ENCODE measurements at regions not wholly inside any gene's neighbourhood (a gene's known extent, or its start where the extent isn't known, plus 50 kb on each side); places are given as distances from the start of the nearest gene placed in this dataset.

DNA sequence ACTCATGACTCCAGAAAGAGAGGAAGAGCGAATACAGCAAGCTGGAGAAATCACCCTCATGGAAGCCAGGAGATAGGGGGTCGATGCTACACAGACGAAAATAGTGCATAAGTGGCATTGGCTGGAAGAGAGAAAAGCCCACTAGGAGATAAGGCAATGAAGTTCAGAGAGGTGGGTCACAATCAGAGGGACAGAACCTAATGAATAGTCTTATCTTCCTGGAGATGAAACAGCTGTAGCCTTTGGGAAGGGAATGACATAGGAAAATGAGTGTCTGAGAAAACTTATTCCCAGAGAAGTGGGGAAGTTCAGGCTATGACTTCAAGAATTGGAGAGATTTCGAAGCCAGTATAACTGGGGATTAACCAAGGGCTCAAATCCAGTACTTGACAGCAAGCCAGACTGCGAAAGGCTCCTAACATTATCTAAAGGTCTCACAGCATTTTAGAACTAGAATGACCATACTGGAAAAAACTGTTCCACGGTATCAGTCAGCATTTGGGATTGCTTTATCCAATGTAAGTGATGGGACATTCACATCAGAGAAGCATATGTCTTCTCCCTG is 211.1 kb downstream of the ZNF365 start:
- no peak for ATAC-seq
- Histone ChIP-seq H3K27me3 (ENCODE audit: low read depth) (no peaks in the 10 kb centered on the region), H3K4me1 (peaks cover 10% of the 10 kb centered on the region), H3K9me3 (no peaks in the 10 kb centered on the region), H3K4me3 (no peak overlapping the region), H3K27ac (no peak overlapping the region), H3K36me3 (no peaks in the 10 kb centered on the region)
- intact Hi-C loops (cut with DNase I), result no loop called here
- TF ChIP-seq, protein P1, sequence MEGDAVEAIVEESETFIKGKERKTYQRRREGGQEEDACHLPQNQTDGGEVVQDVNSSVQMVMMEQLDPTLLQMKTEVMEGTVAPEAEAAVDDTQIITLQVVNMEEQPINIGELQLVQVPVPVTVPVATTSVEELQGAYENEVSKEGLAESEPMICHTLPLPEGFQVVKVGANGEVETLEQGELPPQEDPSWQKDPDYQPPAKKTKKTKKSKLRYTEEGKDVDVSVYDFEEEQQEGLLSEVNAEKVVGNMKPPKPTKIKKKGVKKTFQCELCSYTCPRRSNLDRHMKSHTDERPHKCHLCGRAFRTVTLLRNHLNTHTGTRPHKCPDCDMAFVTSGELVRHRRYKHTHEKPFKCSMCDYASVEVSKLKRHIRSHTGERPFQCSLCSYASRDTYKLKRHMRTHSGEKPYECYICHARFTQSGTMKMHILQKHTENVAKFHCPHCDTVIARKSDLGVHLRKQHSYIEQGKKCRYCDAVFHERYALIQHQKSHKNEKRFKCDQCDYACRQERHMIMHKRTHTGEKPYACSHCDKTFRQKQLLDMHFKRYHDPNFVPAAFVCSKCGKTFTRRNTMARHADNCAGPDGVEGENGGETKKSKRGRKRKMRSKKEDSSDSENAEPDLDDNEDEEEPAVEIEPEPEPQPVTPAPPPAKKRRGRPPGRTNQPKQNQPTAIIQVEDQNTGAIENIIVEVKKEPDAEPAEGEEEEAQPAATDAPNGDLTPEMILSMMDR (IDR thresholded peaks at IDR 0.05), result no peak
- DNase-seq, result no peak

DNA sequence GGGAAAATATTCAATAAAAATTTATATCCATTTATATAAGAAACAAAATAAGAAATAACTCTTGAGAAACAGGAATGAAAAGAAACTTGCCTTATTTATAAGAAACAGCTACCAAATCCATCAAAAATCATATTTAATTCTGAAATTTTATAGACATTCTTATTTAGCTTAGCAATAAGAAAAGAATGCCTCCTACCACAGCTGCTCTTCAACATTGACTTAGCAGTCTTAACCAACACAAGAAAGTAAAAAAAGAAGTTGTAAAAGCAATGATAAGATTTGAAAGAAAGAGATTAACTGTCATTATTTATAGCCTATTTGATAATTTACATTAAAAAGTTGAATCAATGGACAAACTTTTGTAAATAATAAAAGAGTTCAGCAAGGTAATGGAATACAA is 212.8 kb downstream of the ZNF365 start:
- H3K4me1 ChIP-seq, result peaks cover 10% of the 10 kb centered on the region
- intact Hi-C loops (cut with DNase I), result no loop called here
- H3K27ac ChIP-seq, result no peak overlapping the region
- no peak overlapping the region for H3K4me3 ChIP-seq
- H3K27me3 ChIP-seq (ENCODE audit: low read depth), result no peaks in the 10 kb centered on the region
- TF ChIP-seq, protein P1 (IDR thresholded peaks at IDR 0.05), result no peak
- no peaks in the 10 kb centered on the region for H3K9me3 ChIP-seq
- DNase-seq, result no peak
- ATAC-seq, result no peak
- no peaks in the 10 kb centered on the region for H3K36me3 ChIP-seq

DNA sequence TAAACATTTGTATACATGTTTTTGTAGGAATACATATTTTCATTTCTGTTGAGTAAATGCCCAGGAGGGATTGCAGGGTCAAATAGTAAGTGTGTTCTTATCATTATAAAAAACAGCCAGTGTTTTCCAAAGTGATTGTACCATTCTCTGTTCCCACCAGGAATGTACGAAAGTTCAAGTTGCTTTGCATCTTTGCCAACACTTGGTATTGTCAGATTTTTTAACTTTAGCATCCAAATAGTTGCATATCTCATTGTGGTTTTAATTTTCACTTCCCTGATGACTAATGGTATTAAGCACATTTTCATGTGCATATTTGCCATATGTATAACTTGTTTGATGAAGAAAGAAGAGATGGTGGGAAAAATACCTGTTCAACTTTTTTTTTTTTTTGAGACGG is 213.9 kb downstream of the ZNF365 start:
- intact Hi-C loops (cut with DNase I), result no loop called here
- TF ChIP-seq, protein P1 (IDR thresholded peaks at IDR 0.05), result no peak
- no peak for DNase-seq
- no peak for ATAC-seq
- Histone ChIP-seq H3K4me3 (no peak overlapping the region), H3K27me3 (ENCODE audit: low read depth) (no peaks in the 10 kb centered on the region), H3K27ac (no peak overlapping the region), H3K9me3 (no peaks in the 10 kb centered on the region), H3K36me3 (no peaks in the 10 kb centered on the region), H3K4me1 (peaks cover 4% of the 10 kb centered on the region)

DNA sequence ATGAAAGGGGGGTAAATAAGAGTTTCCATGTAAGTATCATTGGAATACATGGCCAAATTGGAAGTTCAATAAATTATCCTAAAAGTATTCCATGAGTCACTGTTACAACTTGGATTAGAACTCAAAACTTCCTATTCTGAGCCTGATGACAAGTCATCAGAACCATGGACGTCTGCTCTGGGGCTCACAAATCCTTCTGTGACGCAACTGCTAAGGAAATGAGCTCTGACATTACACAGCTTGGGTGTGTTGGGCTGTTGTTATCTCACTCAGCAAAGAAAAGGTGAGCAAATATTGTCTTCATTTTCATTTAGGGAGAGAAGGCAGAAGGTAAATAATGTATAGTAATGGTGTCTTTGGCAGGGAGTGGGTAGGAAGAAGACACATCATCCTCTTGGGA is 214.8 kb upstream of the ADO start:
- intact Hi-C loops (cut with DNase I), result no loop called here
- Histone ChIP-seq H3K27me3 (ENCODE audit: low read depth) (no peaks in the 10 kb centered on the region), H3K36me3 (no peaks in the 10 kb centered on the region), H3K4me3 (no peak overlapping the region), H3K9me3 (no peaks in the 10 kb centered on the region), H3K4me1 (no peaks in the 10 kb centered on the region), H3K27ac (no peak overlapping the region)
- ATAC-seq (no peak), DNase-seq (no peak)
- TF ChIP-seq, protein P1 (IDR thresholded peaks at IDR 0.05), result no peak

DNA sequence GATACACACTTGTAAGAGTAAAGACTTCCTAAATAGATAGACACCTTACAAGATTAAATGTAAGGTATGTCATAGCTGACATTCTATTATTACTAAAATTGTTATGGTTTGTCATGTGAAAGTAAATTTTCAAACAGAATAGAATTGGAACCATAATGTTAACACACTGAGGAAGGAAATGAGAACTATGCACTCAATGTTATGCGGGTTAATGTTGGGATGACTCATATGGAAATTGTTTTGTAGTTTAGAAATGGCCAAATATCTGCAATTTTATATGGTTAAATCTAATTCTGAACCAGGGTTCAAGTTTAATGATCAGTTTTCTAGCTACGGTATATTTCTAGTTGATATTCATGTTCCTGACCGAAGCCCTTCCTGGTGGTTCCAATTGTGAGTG is 214.2 kb upstream of the ADO start:
- Histone ChIP-seq H3K27ac (no peak overlapping the region), H3K9me3 (no peaks in the 10 kb centered on the region), H3K4me3 (no peak overlapping the region), H3K27me3 (ENCODE audit: low read depth) (no peaks in the 10 kb centered on the region), H3K4me1 (no peaks in the 10 kb centered on the region), H3K36me3 (no peaks in the 10 kb centered on the region)
- ATAC-seq (no peak), DNase-seq (no peak)
- intact Hi-C loops (cut with DNase I), result no loop called here
- TF ChIP-seq, protein P1 (IDR thresholded peaks at IDR 0.05), result no peak

DNA sequence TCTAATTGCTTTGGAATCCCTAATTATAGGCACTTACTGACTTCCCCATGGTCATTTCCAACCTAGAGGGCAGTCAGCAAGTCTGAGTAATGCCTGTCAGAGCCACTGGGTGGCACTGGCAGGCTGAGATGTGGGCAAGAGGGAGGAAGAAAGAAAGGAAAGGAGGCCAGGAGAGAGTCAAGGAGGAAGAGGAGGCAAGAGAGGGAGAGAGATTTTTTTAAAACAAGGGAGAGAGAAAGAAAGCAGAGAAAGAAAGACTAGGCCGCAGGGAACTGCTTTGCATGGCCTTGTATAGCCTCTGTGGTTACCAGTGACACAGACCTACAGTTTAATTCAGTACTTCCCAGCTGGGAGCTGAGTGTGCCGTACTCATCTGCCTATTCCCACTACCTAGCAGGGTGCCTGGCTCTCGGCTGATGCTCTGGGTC is 210.4 kb upstream of the ADO start:
- ATAC-seq (peak; percentile 84 to 93), DNase-seq (peak; percentile 63)
- TF ChIP-seq, protein P1 (IDR thresholded peaks at IDR 0.05), result peak; percentile 84
- intact Hi-C loops (cut with DNase I), result no loop called here
- Histone ChIP-seq H3K4me3 (no peak overlapping the region), H3K9me3 (no peaks in the 10 kb centered on the region), H3K4me1 (no peaks in the 10 kb centered on the region), H3K36me3 (no peaks in the 10 kb centered on the region), H3K27me3 (ENCODE audit: low read depth) (peaks cover 5% of the 10 kb centered on the region), H3K27ac (no peak overlapping the region)
